Peyer's patch (tissue), 4 donors: ENCODE measurements at regions not wholly inside any gene's neighbourhood (a gene's known extent, or its start where the extent isn't known, plus 50 kb on each side); places are given as distances from the start of the nearest gene placed in this dataset.
"Not testable (repeated sequence)": the region's sequence is repeated elsewhere in the genome, so short reads cannot be mapped to it uniquely, and the experiment has no call there.

ENCODE experiments used
- DNase-seq, 3 donors: peaks; one replicate each; pipeline ENCODE4 v3.0.0-alpha.2; 2017 to 2019
- H3K27ac ChIP-seq, 4 donors: fragments of 200-600 bp; sonication (generic); one replicate each; pipeline ENCODE4 v1.5.1; 2016 to 2019
- H3K27me3 ChIP-seq, 2 donors: fragments of 200-600 bp; sonication (generic); one replicate each; pipeline ENCODE4 v1.5.1; 2019
- H3K36me3 ChIP-seq, 3 donors: fragments of 200-600 bp; sonication (generic); one replicate each; pipeline ENCODE4 v1.5.1; 2016 to 2019
- H3K4me1 ChIP-seq, 4 donors: fragments of 200-600 bp; sonication (generic); one replicate each; pipeline ENCODE4 v1.5.1; 2016 to 2019
- H3K4me3 ChIP-seq, 4 donors: fragments of 200-600 bp; sonication (generic); 1 replicate in 3 of 4; 2 replicates in 1 of 4; pipeline ENCODE4 v1.5.1; 2016 to 2019; ENCODE audit warnings: mild to moderate bottlenecking in 1 of 4
- H3K9me3 ChIP-seq, 4 donors: fragments of 200-600 bp; sonication (generic); one replicate each; pipeline ENCODE4 v1.5.1; 2016 to 2019; ENCODE audit warnings: mild to moderate bottlenecking in 1 of 4
- CTCF ChIP-seq, 6 experiments: fragments of 450-650 bp in 4 of 6; fragments of 200-600 bp in 2 of 6; sonication (generic) in 1 of 6; IDR thresholded peaks; one replicate each; pipeline ENCODE4 v1.5.1; 2017 to 2019; ENCODE audit warnings: antibody characterized with exemption in 6 of 6, mild to moderate bottlenecking in 3 of 6, moderate library complexity in 1 of 6
- POLR2A ChIP-seq, 2 donors: fragments of 450-650 bp; IDR thresholded peaks; one replicate each; pipeline ENCODE4 v1.5.1; 2017; ENCODE audit warnings: antibody characterized with exemption in 2 of 2, mild to moderate bottlenecking in 2 of 2, moderate library complexity in 2 of 2
- small RNA-seq, 2 donors: library from RNA; depleted of rRNA; stranded (forward); fragments of <200 nt; gene quantifications; one replicate each; pipeline ENCODE3, GENCODE V24; 2016

DNA sequence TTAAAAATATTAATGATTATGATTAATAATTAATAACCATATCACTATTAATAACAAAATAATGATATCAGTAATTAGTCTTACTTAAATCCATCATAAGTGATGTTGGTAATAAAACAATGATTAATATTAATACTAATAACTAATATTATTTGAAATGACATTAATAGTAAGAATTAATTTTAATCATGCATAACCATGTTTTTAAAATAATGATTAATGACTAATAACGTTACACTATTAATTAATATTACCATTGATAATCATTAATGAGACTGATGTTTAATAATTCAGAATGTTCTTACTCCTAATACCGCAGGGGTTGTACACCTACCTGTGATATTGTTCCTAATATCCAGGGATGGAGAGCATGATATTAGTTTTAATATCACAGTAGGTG, 53.4 kb upstream of the FRG2C start:
- Histone ChIP-seq H3K9me3 (no peaks in the 10 kb centered on the region), H3K27ac (no peak overlapping the region), H3K36me3 (no peaks in the 10 kb centered on the region), H3K4me3 (no peak overlapping the region), H3K27me3 (no peaks in the 10 kb centered on the region), H3K4me1 (no peaks in the 10 kb centered on the region)
- TF ChIP-seq CTCF (IDR thresholded peaks at IDR 0.05) (no peak), POLR2A (IDR thresholded peaks at IDR 0.05) (no peak)
- no peak for DNase-seq

GRCh38 chr3:75611724-75612460, 52.2 kb upstream of the FRG2C start:
- H3K4me1 ChIP-seq, DNase-seq, H3K4me3 ChIP-seq, H3K27me3 ChIP-seq, H3K36me3 ChIP-seq, H3K9me3 ChIP-seq, H3K27ac ChIP-seq: not testable (repeated sequence)

Small RNAs in the stretch of these regions (small RNA-seq; reads per million reads assigned to genes)
- gene AC139453.1 (0 reads per million in 2 donors), gene LSP1P2 (0 reads per million in 2 donors), gene MIR4444-2 (0 reads per million in 2 donors), gene RN7SL294P (0 reads per million in 2 donors), gene SNRPCP10 (0 reads per million in 2 donors)
